ENCODE measurements at regions not wholly inside any gene's neighbourhood (a gene's known extent, or its start where the extent isn't known, plus 50 kb on each side); places are given as distances from the start of the nearest gene placed in this dataset.

- Histone ChIP-seq H3K4me1 (ENCODE audit: control insufficient read depth, extremely low read depth, insufficient read depth, low read length) (no peaks in the 10 kb centered on the region), H3K36me3 (ENCODE audit: control insufficient read depth in 2 of 2, extremely low read depth in 1 of 2, insufficient read depth in 2 of 2, low read length in 2 of 2) (no peaks in the 10 kb centered on the region), H2AFZ (ENCODE audit: control insufficient read depth, low read length) (no peak overlapping the region), H3K4me2 (ENCODE audit: control insufficient read depth, extremely low read depth, insufficient read depth, low read depth, low read length) (no peak overlapping the region), H3K9ac (ENCODE audit: control insufficient read depth, extremely low read depth, insufficient read depth, low read length) (no peak overlapping the region), H3K9me3 (ENCODE audit: control insufficient read depth, low read depth, low read length) (no peaks in the 10 kb centered on the region), H3K9me1 (ENCODE audit: control insufficient read depth, extremely low read depth, insufficient read depth, low read length) (no peaks in the 10 kb centered on the region), H3K4me3 (ENCODE audit: control insufficient read depth in 2 of 3, extremely low read depth in 1 of 3, insufficient read depth in 2 of 3, low read depth in 1 of 3, low read length in 3 of 3) (no peak overlapping the region), H4K20me1 (ENCODE audit: control insufficient read depth, extremely low read depth, insufficient read depth, low read length) (no peaks in the 10 kb centered on the region), H3K79me2 (ENCODE audit: control insufficient read depth, insufficient read depth, low read length) (no peaks in the 10 kb centered on the region), H3K27me3 (ENCODE audit: control insufficient read depth, extremely low read depth, insufficient read depth, low read length) (no peaks in the 10 kb centered on the region), H3K27ac (ENCODE audit: control insufficient read depth, insufficient read depth, low read length) (no peak overlapping the region)
- dilution Hi-C loops (cut with MboI; ENCODE audit: extremely low pct_ligation_motif_present, low sequenced_read_pairs): no loop called here
- no peak for DNase-seq (ENCODE audit: low read depth, low spot score)
- no peak for FAIRE-seq
- TF ChIP-seq CTCF (optimal IDR thresholded peaks at IDR 0.05 in 1 of 3, IDR thresholded peaks at IDR 0.05 in 1 of 3, conservative IDR thresholded peaks at IDR 0.05 in 1 of 3; ENCODE audit: extremely low read depth in 1 of 3, insufficient read depth in 2 of 3, low read length in 3 of 3) (no peak), EZH2 (IDR thresholded peaks at IDR 0.05; ENCODE audit: low read length) (no peak)
Observed at GRCh38 chr4:148565801-148566200, 123.6 kb upstream of the NR3C2 start.

- Histone ChIP-seq H3K9me1 (ENCODE audit: control insufficient read depth, extremely low read depth, insufficient read depth, low read length) (no peaks in the 10 kb centered on the region), H3K36me3 (ENCODE audit: control insufficient read depth in 2 of 2, extremely low read depth in 1 of 2, insufficient read depth in 2 of 2, low read length in 2 of 2) (no peaks in the 10 kb centered on the region), H3K9me3 (ENCODE audit: control insufficient read depth, low read depth, low read length) (no peaks in the 10 kb centered on the region), H2AFZ (ENCODE audit: control insufficient read depth, low read length) (no peak overlapping the region), H3K79me2 (ENCODE audit: control insufficient read depth, insufficient read depth, low read length) (no peaks in the 10 kb centered on the region), H3K4me2 (ENCODE audit: control insufficient read depth, extremely low read depth, insufficient read depth, low read depth, low read length) (no peak overlapping the region), H4K20me1 (ENCODE audit: control insufficient read depth, extremely low read depth, insufficient read depth, low read length) (no peaks in the 10 kb centered on the region), H3K27me3 (ENCODE audit: control insufficient read depth, extremely low read depth, insufficient read depth, low read length) (no peaks in the 10 kb centered on the region), H3K4me1 (ENCODE audit: control insufficient read depth, extremely low read depth, insufficient read depth, low read length) (no peaks in the 10 kb centered on the region), H3K4me3 (ENCODE audit: control insufficient read depth in 2 of 3, extremely low read depth in 1 of 3, insufficient read depth in 2 of 3, low read depth in 1 of 3, low read length in 3 of 3) (no peak overlapping the region), H3K27ac (ENCODE audit: control insufficient read depth, insufficient read depth, low read length) (no peak overlapping the region), H3K9ac (ENCODE audit: control insufficient read depth, extremely low read depth, insufficient read depth, low read length) (no peak overlapping the region)
- FAIRE-seq (no peak), DNase-seq (ENCODE audit: low read depth, low spot score) (no peak)
- TF ChIP-seq CTCF (optimal IDR thresholded peaks at IDR 0.05 in 1 of 3, IDR thresholded peaks at IDR 0.05 in 1 of 3, conservative IDR thresholded peaks at IDR 0.05 in 1 of 3; ENCODE audit: extremely low read depth in 1 of 3, insufficient read depth in 2 of 3, low read length in 3 of 3): no peak
- TF ChIP-seq EZH2 (IDR thresholded peaks at IDR 0.05; ENCODE audit: low read length): no peak
- dilution Hi-C loops (cut with MboI; ENCODE audit: extremely low pct_ligation_motif_present, low sequenced_read_pairs): no loop called here
Observed at GRCh38 chr4:148563684-148564083, 121.5 kb upstream of the NR3C2 start.
